A673 (cell line): ENCODE measurements at regions not wholly inside any gene's neighbourhood (a gene's known extent, or its start where the extent isn't known, plus 50 kb on each side); places are given as distances from the start of the nearest gene placed in this dataset.

Source experiments
- BruUV-seq: library from RNA; stranded (reverse); fragments of 400-500 nt; replicated peaks from 2 replicates; lab custom pipeline; 2021; lab: Mats Ljungman, UMichigan
- CTCF ChIA-PET: fragments of 300-600 bp; sonication (Branson Sonifier 250); formaldehyde crosslinking; loops from one replicate; lab custom pipeline; 2022; ENCODE audit warnings: antibody characterized with exemption; lab: Charles Lee
- POLR2A ChIA-PET: fragments of 300-600 bp; sonication (Branson Sonifier 250); formaldehyde crosslinking; loops from one replicate; lab custom pipeline; 2022; ENCODE audit warnings: antibody characterized with exemption; ENCODE audit not compliant: low non-redundant PET; lab: Charles Lee
- DNase-seq: peaks from one replicate; pipeline ENCODE4 v3.0.0-alpha.2; 2015; ENCODE audit warnings: low spot score
- H3K27ac ChIP-seq: fragments of 200-600 bp; sonication (generic); 2 replicates; pipeline ENCODE4 v1.5.1; 2016; ENCODE audit warnings: mixed run types, low read depth, mild to moderate bottlenecking, mixed read lengths, antibody characterized with exemption, low read length; ENCODE audit not compliant: poor library complexity, severe bottlenecking
- H3K27me3 ChIP-seq: fragments of 200-600 bp; sonication (generic); replicated peaks from 2 replicates; pipeline ENCODE4 v1.6.1; 2017; ENCODE audit warnings: mixed run types, low read depth, mild to moderate bottlenecking, mixed read lengths, antibody characterized with exemption, low read length; ENCODE audit not compliant: insufficient read depth, poor library complexity
- H3K36me3 ChIP-seq: fragments of 200-600 bp; sonication (generic); 2 replicates; pipeline ENCODE4 v1.6.1; 2016; ENCODE audit warnings: mixed run types, mild to moderate bottlenecking, mixed read lengths, antibody characterized with exemption, low read length; ENCODE audit not compliant: insufficient read depth, poor library complexity, severe bottlenecking
- H3K4me1 ChIP-seq: fragments of 200-600 bp; sonication (generic); 2 replicates; pipeline ENCODE4 v1.6.1; 2017; ENCODE audit warnings: mixed run types, mild to moderate bottlenecking, mixed read lengths, antibody characterized with exemption, low read length; ENCODE audit not compliant: insufficient read depth, poor library complexity, severe bottlenecking
- H3K4me3 ChIP-seq: fragments of 200-600 bp; sonication (generic); 2 replicates; pipeline ENCODE4 v1.5.1; 2016; ENCODE audit warnings: low read depth, mixed run types, mild to moderate bottlenecking, mixed read lengths, low read length; ENCODE audit not compliant: poor library complexity, severe bottlenecking
- H3K9me3 ChIP-seq: fragments of 200-600 bp; sonication (generic); 2 replicates; pipeline ENCODE4 v1.6.1; 2016; ENCODE audit warnings: mixed run types, low read depth, mild to moderate bottlenecking, mixed read lengths, antibody characterized with exemption, low read length; ENCODE audit not compliant: poor library complexity, severe bottlenecking
- CTCF ChIP-seq: fragments of 300-800, 200-600 bp; sonication (generic); conservative IDR thresholded peaks from 2 replicates; pipeline ENCODE4 v1.5.1; 2017; ENCODE audit warnings: low read depth, mild to moderate bottlenecking, antibody characterized with exemption, low read length, moderate library complexity, mixed read lengths
- EZH2 ChIP-seq: fragments of 200-600 bp; sonication (generic); IDR thresholded peaks from 2 replicates; pipeline ENCODE4 v1.6.1; 2017; ENCODE audit warnings: borderline replicate concordance, low read depth, mild to moderate bottlenecking, mixed read lengths, antibody characterized with exemption, low read length; ENCODE audit not compliant: poor library complexity, severe bottlenecking
- intact Hi-C: fragments of 100-400 bp; cut with micrococcal nuclease; formaldehyde crosslinking; loops from one replicate; pipeline ENCODE4 v1.10.0; 2022; ENCODE audit not compliant: unreplicated experiment

- CTCF ChIA-PET = no interaction called here
- no TSS peak for BruUV-seq
- intact Hi-C loops = no loop called here
- no peak overlapping the region for H3K4me3 ChIP-seq
- H3K27ac ChIP-seq = no peak overlapping the region
- no peaks in the 10 kb centered on the region for H3K36me3 ChIP-seq
- no peak for TF ChIP-seq CTCF
- TF ChIP-seq EZH2 = no peak
- no peaks in the 10 kb centered on the region for H3K9me3 ChIP-seq
- POLR2A ChIA-PET = no interaction called here
- no peak for DNase-seq
- H3K27me3 ChIP-seq = no peaks in the 10 kb centered on the region
- no peaks in the 10 kb centered on the region for H3K4me1 ChIP-seq
These were observed 459.9 kb downstream of the PIK3C3 start for GRCh38 chr18:42414756-42415454.

GRCh38 chr18:42417189-42417588 is 462.2 kb downstream of the PIK3C3 start:
- ChIA-PET POLR2A (no interaction called here), CTCF (no interaction called here)
- Histone ChIP-seq H3K9me3 (no peaks in the 10 kb centered on the region), H3K27me3 (no peaks in the 10 kb centered on the region), H3K4me3 (no peak overlapping the region), H3K36me3 (no peaks in the 10 kb centered on the region), H3K4me1 (no peaks in the 10 kb centered on the region), H3K27ac (no peak overlapping the region)
- BruUV-seq = no TSS peak
- intact Hi-C loops = no loop called here
- TF ChIP-seq CTCF = no peak
- TF ChIP-seq EZH2 = no peak
- DNase-seq = no peak

- BruUV-seq = no TSS peak
- intact Hi-C loops = no loop called here
- H3K27me3 ChIP-seq = no peaks in the 10 kb centered on the region
These were observed 463.1 kb downstream of the PIK3C3 start for GRCh38 chr18:42418121-42418520.

More at GRCh38 chr18:42418121-42418520, 463.1 kb downstream of the PIK3C3 start:
- no peaks in the 10 kb centered on the region for H3K9me3 ChIP-seq
- H3K27ac ChIP-seq = no peak overlapping the region
- DNase-seq = no peak
- H3K36me3 ChIP-seq = no peaks in the 10 kb centered on the region
- H3K4me3 ChIP-seq = no peak overlapping the region
- POLR2A ChIA-PET = no interaction called here
- no peak for TF ChIP-seq CTCF
- TF ChIP-seq EZH2 = no peak
- CTCF ChIA-PET = no interaction called here
- H3K4me1 ChIP-seq = no peaks in the 10 kb centered on the region
